SK-N-SH (cell line): ENCODE measurements at regions not wholly inside any gene's neighbourhood (a gene's known extent, or its start where the extent isn't known, plus 50 kb on each side); places are given as distances from the start of the nearest gene placed in this dataset.

Experiments
- CHD2 ChIP-seq: fragments of 150-350 bp; IDR thresholded peaks from 2 replicates; pipeline ENCODE4 v1.6.1; 2018; ENCODE audit warnings: low read length; ENCODE audit not compliant: partially characterized antibody
- EP300 ChIP-seq, 2 experiments: IDR thresholded peaks; 2 replicates each; pipeline versions ENCODE4 v1.4.0 to v1.6.1; 2012; ENCODE audit warnings: borderline replicate concordance in 1 of 2, low read depth in 1 of 2, low read length in 1 of 2
- EZH2phosphoT487 ChIP-seq: fragments of 200-600 bp; sonication (generic); IDR thresholded peaks from 2 replicates; pipeline ENCODE4 v1.6.1; 2017; ENCODE audit warnings: low read depth, mixed run types, mild to moderate bottlenecking, antibody characterized with exemption, moderate library complexity, borderline replicate concordance
- MXI1 ChIP-seq: IDR thresholded peaks from 2 replicates; pipeline ENCODE4 v1.6.1; 2012; ENCODE audit warnings: mild to moderate bottlenecking, low read depth, low read length, improper control_type of control experiment
- POLR2AphosphoS5 ChIP-seq: IDR thresholded peaks from 2 replicates; pipeline ENCODE4 v1.6.1; 2012; ENCODE audit warnings: low read depth, low read length
- RXRA ChIP-seq: IDR thresholded peaks from 2 replicates; pipeline ENCODE4 v1.4.0; 2012; ENCODE audit warnings: low read depth, mild to moderate bottlenecking, borderline replicate concordance
- YY1 ChIP-seq: IDR thresholded peaks from 2 replicates; pipeline ENCODE4 v1.4.0; 2012; ENCODE audit warnings: low read depth, mild to moderate bottlenecking
- TF ChIP-seq, protein P1 (sequence below): IDR thresholded peaks from 2 replicates; pipeline ENCODE4 v1.6.1; 2012; ENCODE audit warnings: mild to moderate bottlenecking, low read depth, low read length, moderate library complexity
- TF ChIP-seq, protein P2 (sequence below): fragments of 200-600 bp; sonication (generic); IDR thresholded peaks from 2 replicates; pipeline ENCODE4 v1.6.1; 2017; ENCODE audit warnings: antibody characterized with exemption, mild to moderate bottlenecking, moderate library complexity
- TF ChIP-seq, protein P3 (sequence below): IDR thresholded peaks from 2 replicates; pipeline ENCODE4 v1.4.0; 2012; ENCODE audit warnings: low read depth

GRCh38 chr12:24697769-24698168, 251.1 kb downstream of the BCAT1 start:
- TF ChIP-seq RXRA: no peak
- TF ChIP-seq, protein P1, sequence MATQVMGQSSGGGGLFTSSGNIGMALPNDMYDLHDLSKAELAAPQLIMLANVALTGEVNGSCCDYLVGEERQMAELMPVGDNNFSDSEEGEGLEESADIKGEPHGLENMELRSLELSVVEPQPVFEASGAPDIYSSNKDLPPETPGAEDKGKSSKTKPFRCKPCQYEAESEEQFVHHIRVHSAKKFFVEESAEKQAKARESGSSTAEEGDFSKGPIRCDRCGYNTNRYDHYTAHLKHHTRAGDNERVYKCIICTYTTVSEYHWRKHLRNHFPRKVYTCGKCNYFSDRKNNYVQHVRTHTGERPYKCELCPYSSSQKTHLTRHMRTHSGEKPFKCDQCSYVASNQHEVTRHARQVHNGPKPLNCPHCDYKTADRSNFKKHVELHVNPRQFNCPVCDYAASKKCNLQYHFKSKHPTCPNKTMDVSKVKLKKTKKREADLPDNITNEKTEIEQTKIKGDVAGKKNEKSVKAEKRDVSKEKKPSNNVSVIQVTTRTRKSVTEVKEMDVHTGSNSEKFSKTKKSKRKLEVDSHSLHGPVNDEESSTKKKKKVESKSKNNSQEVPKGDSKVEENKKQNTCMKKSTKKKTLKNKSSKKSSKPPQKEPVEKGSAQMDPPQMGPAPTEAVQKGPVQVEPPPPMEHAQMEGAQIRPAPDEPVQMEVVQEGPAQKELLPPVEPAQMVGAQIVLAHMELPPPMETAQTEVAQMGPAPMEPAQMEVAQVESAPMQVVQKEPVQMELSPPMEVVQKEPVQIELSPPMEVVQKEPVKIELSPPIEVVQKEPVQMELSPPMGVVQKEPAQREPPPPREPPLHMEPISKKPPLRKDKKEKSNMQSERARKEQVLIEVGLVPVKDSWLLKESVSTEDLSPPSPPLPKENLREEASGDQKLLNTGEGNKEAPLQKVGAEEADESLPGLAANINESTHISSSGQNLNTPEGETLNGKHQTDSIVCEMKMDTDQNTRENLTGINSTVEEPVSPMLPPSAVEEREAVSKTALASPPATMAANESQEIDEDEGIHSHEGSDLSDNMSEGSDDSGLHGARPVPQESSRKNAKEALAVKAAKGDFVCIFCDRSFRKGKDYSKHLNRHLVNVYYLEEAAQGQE: no peak
- TF ChIP-seq, protein P2, sequence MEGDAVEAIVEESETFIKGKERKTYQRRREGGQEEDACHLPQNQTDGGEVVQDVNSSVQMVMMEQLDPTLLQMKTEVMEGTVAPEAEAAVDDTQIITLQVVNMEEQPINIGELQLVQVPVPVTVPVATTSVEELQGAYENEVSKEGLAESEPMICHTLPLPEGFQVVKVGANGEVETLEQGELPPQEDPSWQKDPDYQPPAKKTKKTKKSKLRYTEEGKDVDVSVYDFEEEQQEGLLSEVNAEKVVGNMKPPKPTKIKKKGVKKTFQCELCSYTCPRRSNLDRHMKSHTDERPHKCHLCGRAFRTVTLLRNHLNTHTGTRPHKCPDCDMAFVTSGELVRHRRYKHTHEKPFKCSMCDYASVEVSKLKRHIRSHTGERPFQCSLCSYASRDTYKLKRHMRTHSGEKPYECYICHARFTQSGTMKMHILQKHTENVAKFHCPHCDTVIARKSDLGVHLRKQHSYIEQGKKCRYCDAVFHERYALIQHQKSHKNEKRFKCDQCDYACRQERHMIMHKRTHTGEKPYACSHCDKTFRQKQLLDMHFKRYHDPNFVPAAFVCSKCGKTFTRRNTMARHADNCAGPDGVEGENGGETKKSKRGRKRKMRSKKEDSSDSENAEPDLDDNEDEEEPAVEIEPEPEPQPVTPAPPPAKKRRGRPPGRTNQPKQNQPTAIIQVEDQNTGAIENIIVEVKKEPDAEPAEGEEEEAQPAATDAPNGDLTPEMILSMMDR: no peak
- no peak for TF ChIP-seq POLR2AphosphoS5
- no peak for TF ChIP-seq EZH2phosphoT487
- TF ChIP-seq EP300 (IDR thresholded peaks at IDR 0.05; ENCODE audit: borderline replicate concordance in 1 of 2, low read depth in 1 of 2, low read length in 1 of 2): no peak
- TF ChIP-seq MXI1: no peak
- TF ChIP-seq YY1: no peak
- TF ChIP-seq, protein P3, sequence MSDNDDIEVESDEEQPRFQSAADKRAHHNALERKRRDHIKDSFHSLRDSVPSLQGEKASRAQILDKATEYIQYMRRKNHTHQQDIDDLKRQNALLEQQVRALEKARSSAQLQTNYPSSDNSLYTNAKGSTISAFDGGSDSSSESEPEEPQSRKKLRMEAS: no peak
- no peak for TF ChIP-seq CHD2
